ENCODE measurements at regions not wholly inside any gene's neighbourhood (a gene's known extent, or its start where the extent isn't known, plus 50 kb on each side); places are given as distances from the start of the nearest gene placed in this dataset.

DNA sequence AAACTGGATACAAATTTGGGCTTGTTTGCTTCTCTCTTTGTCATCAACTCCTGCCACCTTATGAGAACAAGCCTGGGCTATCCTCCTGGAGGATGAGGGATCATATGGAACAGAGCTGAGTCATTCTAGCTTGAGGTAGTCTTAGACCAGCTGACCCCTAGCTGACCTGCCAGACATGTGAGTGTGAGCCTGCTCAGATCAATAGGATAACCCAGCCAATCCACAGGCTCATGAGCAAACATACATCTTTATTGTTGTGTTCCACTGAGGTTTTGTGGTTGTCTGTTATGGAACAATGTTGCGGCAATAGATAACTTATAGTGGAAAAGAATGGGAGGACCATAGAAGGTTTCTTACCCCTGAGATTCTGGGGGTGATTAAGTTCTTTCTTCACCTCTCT is 54.5 kb upstream of the FAM180A start:
- Histone ChIP-seq H3K9me3 (no peaks in the 10 kb centered on the region), H3K27me3 (peaks cover 0 to 5% (median 0%) of the 10 kb centered on the region in 4 donors), H3K4me1 (peaks cover 0 to 26% (median 0%) of the 10 kb centered on the region in 3 donors), H3K36me3 (no peaks in the 10 kb centered on the region), H3K27ac (no peak overlapping the region), H3K4me3 (no peak overlapping the region)
- no peak for DNase-seq
- intact Hi-C loops (cut with DNase I), result loop anchor here (5.0 kb wide), 1 partner anchor 204 kb away; no protein-coding TSS in a partner anchor
- no peak for TF ChIP-seq CTCF (IDR thresholded peaks at IDR 0.05)
- no peak for TF ChIP-seq POLR2A (IDR thresholded peaks at IDR 0.05)
- 83 to 100% methylated on average over 1 of the region's 1 CpG for WGBS, 2 donors

GRCh38 chr7:135802697-135803096 is 54.1 kb upstream of the FAM180A start:
- DNase-seq, result no peak
- Histone ChIP-seq H3K27me3 (peaks cover 0 to 5% (median 0%) of the 10 kb centered on the region in 4 donors), H3K27ac (peak overlapping the region in 1 of 4 donors; percentile 22), H3K4me3 (no peak overlapping the region), H3K9me3 (no peaks in the 10 kb centered on the region), H3K36me3 (no peaks in the 10 kb centered on the region), H3K4me1 (peaks cover 0 to 26% (median 0%) of the 10 kb centered on the region in 3 donors)
- no peak for TF ChIP-seq POLR2A (IDR thresholded peaks at IDR 0.05)
- TF ChIP-seq CTCF (IDR thresholded peaks at IDR 0.05), result no peak
- WGBS, 2 donors, result 50 to 71% methylated on average over 3 of the region's 3 CpGs
- intact Hi-C loops (cut with DNase I), result loop anchor here (5.0 kb wide), 1 partner anchor 205 kb away; no protein-coding TSS in a partner anchor

DNA sequence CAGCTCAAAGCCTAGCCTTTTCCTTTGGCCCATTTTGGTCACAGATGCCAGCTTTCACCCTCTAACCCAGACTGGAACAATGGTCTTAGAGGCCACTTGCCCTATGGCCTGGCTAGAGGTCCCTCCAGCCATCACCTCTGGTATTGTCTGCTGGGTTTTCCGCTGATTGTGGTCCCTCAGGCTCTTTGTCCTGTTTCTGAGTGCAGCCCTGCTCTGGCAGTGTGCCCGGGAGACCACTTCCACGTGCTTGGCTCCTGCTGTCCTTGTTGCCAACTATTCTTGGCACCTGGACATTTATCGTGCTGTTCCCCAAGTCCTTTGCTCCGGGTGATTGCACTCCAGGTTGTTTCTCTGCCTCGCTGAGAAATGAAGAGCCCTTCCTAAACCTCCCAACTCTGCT is 53.3 kb upstream of the FAM180A start:
- intact Hi-C loops (cut with DNase I), result loop anchor here (5.0 kb wide), 1 partner anchor 205 kb away; no protein-coding TSS in a partner anchor
- no peak overlapping the region for H3K4me3 ChIP-seq
- H3K27ac ChIP-seq, result no peak overlapping the region
- 43 to 47% methylated on average over 5 to 6 of the region's 6 CpGs for WGBS, 2 donors
- TF ChIP-seq POLR2A (IDR thresholded peaks at IDR 0.05), result no peak
- TF ChIP-seq CTCF (IDR thresholded peaks at IDR 0.05), result no peak
- H3K4me1 ChIP-seq, result peaks cover 0 to 30% (median 0%) of the 10 kb centered on the region in 3 donors
- H3K36me3 ChIP-seq, result no peaks in the 10 kb centered on the region
- H3K27me3 ChIP-seq, result peaks cover 0 to 5% (median 0%) of the 10 kb centered on the region in 4 donors
- H3K9me3 ChIP-seq, result no peaks in the 10 kb centered on the region
- DNase-seq, result no peak

- peaks cover 0 to 5% (median 0%) of the 10 kb centered on the region in 4 donors for H3K27me3 ChIP-seq
- no peaks in the 10 kb centered on the region for H3K36me3 ChIP-seq
- no peaks in the 10 kb centered on the region for H3K9me3 ChIP-seq
- H3K4me3 ChIP-seq, result peak overlapping the region in 1 of 4 donors; percentile 10
- WGBS, 2 donors, result 21 to 36% methylated on average over 13 to 16 of the region's 16 CpGs
- DNase-seq, result no peak
- TF ChIP-seq POLR2A (IDR thresholded peaks at IDR 0.05), result no peak
- TF ChIP-seq CTCF (IDR thresholded peaks at IDR 0.05), result peak; percentile 65 to 86 (median 78)
- intact Hi-C loops (cut with DNase I), result loop anchor here (5.0 kb wide), 1 partner anchor 206 kb away; no protein-coding TSS in a partner anchor
- no peak overlapping the region for H3K27ac ChIP-seq
- peaks cover 0 to 37% (median 0%) of the 10 kb centered on the region in 3 donors for H3K4me1 ChIP-seq
These were observed 52.6 kb upstream of the FAM180A start for GRCh38 chr7:135801045-135801693.

DNA sequence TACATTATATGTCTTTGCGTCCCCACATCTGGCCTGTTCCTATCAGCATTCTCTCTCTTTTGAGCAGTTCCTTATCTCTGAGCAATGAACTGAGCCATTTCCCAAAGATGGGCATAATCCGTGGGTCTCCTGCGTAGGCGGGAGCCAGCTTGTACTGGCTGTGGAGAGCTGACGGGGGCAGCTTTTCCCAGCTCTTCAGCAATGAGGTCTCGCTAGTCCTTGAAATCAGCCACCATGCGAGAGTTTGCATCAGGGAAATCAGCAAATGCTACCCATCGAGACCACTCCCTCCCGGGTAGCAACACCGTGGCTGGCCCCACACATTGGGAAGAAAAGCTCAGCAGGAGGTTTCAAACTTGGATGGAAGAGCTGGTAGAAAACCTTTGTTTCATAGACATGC is 51.9 kb upstream of the FAM180A start:
- Histone ChIP-seq H3K4me3 (peak overlapping the region in 1 of 4 donors; percentile 10), H3K36me3 (no peaks in the 10 kb centered on the region), H3K27me3 (peaks cover 0 to 5% (median 0%) of the 10 kb centered on the region in 4 donors), H3K9me3 (no peaks in the 10 kb centered on the region), H3K27ac (no peak overlapping the region), H3K4me1 (peaks cover 0 to 43% (median 0%) of the 10 kb centered on the region in 3 donors)
- no peak for DNase-seq
- 86 to 89% methylated on average over 1 to 4 of the region's 10 CpGs for WGBS, 2 donors
- TF ChIP-seq CTCF (IDR thresholded peaks at IDR 0.05) (no peak), POLR2A (IDR thresholded peaks at IDR 0.05) (no peak)
- intact Hi-C loops (cut with DNase I), result loop anchor here (5.0 kb wide), 1 partner anchor 207 kb away; no protein-coding TSS in a partner anchor

Data from esophagus squamous epithelium (tissue), 5 donors.